HepG2 (cell line): ENCODE measurements at regions not wholly inside any gene's neighbourhood (a gene's known extent, or its start where the extent isn't known, plus 50 kb on each side); places are given as distances from the start of the nearest gene placed in this dataset.

ENCODE experiments used
- FOXA1 ChIP-seq, 2 experiments: fragments of 450-650 bp in 1 of 2; sonication (generic) in 1 of 2; formaldehyde crosslinking in 1 of 2; IDR thresholded peaks; 2 replicates each; pipeline versions ENCODE4 v1.4.0 to v1.6.1; 2016 to 2020; ENCODE audit warnings: missing genetic modification reagents in 1 of 2
- TBP ChIP-seq: sonication (generic); formaldehyde crosslinking; IDR thresholded peaks from 2 replicates; pipeline ENCODE4 v1.5.0; 2020; ENCODE audit warnings: missing genetic modification reagents
- ZUFSP ChIP-seq: sonication (generic); formaldehyde crosslinking; IDR thresholded peaks from 2 replicates; pipeline ENCODE4 v1.9.0; 2021; ENCODE audit warnings: missing genetic modification reagents, mild to moderate bottlenecking, borderline replicate concordance

DNA sequence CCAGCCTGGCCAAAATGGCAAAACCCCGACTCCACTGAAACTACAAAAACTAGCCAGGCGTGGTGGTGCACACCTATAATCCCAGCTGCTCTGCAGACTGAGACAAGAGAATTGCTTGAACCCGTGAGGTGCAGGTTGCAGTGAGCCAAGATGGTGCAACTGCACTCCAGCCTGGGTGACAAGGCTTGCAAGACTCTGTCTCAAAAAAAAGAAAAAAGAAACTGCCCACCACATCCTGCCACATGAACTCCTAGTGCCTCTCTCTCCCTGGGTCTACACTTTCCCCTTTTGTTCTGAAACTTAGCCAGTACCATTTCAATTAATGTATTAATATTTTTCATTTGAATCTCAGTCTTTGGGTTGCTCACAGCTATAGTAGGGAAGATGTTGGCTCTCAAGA lies 192.2 kb upstream of the MME start:
- TF ChIP-seq FOXA1 (IDR thresholded peaks at IDR 0.05) = no peak
- no peak for TF ChIP-seq FOXA1 (CRISPR knock-in tag; IDR thresholded peaks at IDR 0.05)
- no peak for TF ChIP-seq ZUFSP (CRISPR knock-in tag)
- TF ChIP-seq TBP (CRISPR knock-in tag) = no peak
